Posterior vena cava (tissue), 2 donors: ENCODE measurements at regions not wholly inside any gene's neighbourhood (a gene's known extent, or its start where the extent isn't known, plus 50 kb on each side); places are given as distances from the start of the nearest gene placed in this dataset.
"Not testable (repeated sequence)": the region's sequence is repeated elsewhere in the genome, so short reads cannot be mapped to it uniquely, and the experiment has no call there.

ENCODE experiments used
- DNase-seq: peaks from one replicate; pipeline ENCODE4 v3.0.0-alpha.2; 2020; ENCODE audit warnings: low spot score
- intact Hi-C, 2 donors: fragments of 100-400 bp; cut with DNase I; formaldehyde crosslinking; loops; one replicate each; pipeline versions ENCODE4 v1.14.1 to v1.14.2; 2022 to 2023
- donor health status: DM: yes; HTN: yes; CAD: no.
- donor health status: DM: yes; HTN: yes; CAD: no.

DNA sequence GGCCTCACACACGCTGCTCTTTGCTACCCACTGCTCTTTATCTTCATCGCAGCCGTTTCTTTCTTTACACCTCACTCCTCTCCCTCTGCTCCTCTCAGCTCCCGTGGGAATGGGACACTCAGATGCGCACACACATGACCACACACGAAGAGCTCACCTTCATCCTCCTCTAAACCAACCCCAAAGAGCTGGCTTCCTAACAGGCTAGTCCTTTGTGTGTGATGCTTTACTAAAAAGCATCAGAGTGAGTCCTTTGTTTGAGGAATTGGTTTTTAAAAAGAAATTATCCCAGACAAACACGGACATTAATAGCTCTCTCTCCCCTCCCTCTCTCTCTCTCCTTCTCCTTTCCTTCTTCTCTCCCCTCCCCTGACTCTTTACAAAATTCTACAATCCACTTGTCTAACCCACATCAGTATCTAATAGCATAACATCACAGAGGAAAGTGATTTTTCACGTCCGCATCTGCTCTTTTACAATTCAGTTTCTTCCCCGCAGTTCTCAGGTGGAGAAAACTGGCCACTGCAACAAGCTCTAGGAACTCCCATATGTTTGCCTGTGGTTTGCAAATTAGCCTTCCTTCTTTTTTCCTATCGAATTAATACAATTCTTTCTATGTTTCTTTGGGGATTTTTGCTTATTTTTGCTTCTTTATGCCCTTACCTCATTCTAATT lies 306.8 kb upstream of the CNR1 start:
- no peak for DNase-seq

DNA sequence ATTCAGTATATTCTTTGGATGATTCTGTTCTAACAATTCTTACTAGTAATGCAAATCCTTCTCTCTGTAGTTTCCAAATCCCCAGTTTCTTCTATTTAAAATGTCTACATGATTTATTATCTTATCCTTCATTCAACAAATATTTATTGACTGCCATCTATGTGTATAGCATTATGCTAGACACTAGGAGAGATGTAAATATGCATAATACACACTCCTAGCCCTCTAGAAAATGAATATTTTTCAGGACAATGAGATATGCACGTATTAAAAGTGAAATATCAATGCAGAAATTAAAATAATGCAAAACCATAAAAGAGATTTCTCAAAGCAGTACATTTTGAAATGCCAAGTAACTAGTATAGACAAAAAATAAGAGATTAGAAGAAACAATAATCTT lies 293.5 kb upstream of the CNR1 start:
- intact Hi-C loops, result no loop called here
- no peak for DNase-seq

More for the DNA sequence above, 306.8 kb upstream of the CNR1 start:
- intact Hi-C loops, result no loop called here

DNA sequence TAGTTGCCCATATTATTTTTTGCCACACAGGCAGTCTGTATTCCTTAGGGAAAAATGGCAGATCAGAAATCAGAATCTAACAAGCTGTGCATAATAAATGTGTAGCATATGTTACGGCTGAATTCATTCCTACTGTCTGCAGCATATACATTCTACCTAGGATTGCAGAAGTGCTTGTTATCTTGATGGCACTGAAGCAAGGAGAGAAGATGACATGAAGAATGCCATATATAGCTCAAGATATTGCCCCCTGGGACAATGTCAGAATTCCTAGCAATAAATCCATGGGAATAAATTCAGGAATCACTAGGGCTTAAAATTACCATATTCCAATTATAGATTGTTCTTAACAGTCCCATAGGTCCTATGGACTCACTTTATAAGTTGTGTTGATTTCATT lies 293.0 kb upstream of the CNR1 start:
- intact Hi-C loops, result no loop called here
- no peak for DNase-seq

DNA sequence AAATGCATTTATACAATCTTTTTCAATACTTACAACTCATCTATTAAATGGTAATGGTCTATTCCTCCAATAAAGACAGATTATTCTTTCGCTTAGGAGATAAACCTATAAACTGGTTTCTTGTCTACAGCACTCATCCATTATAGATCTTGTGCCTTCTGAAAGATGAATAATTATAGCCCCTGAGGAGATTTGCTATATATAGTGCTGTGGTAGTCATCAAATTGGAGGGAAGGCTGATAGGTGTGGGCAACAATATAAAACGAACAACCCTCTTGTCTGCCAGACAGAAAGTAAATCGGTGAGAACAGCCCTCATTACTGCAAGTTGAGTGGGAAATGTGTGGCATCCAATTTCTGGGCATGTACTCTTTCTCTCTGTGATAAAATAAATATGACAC lies 292.5 kb upstream of the CNR1 start:
- DNase-seq, result no peak
- intact Hi-C loops, result no loop called here

DNA sequence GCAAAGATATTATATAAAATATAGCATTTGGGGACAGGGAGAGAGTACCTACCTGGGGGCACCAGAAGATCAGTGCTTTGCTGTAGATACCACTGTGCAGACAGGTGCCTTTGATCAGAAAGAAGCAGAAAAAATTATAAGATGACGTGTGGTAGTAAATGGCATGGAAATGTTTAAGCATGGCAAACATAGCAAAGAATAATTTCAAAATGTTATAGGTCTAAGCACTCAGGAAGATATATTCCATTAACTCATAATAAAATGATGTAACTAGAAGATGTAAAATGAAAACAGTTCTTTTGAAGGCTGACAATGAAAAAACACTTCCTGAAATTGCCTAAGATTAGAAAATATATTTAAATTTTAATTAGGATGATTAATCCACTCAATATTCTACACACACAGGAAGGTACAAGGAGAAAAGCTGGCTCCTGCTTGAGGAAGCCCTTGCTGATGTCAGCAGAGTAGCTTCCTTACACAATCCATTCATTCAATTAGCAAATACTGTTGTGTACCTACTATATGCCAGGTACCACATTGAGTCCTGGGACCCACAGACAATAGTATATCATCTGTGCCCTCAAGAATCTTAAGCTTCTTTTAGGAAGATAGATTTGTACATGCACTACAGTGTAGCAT lies 290.2 kb upstream of the CNR1 start:
- intact Hi-C loops, result no loop called here
- DNase-seq, result no peak

DNA sequence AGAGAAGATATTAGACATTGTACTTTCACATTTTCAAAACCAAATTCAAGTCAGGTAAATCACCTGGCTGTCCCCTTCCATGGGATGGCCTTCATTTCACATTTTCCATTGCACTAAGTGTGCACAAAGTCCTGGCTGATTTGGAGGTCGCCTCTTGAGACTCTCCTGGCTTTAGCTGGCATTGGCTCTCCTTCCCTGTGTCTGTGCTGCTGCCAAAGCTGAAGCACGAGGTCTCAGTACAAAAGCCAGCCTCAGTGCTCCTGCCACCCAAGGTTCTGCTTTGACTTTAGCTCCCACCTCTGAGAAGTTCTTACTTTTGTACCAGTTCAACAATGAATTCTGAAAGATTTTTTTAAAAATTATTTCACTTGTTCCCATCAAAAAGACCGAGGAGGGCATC lies 289.2 kb upstream of the CNR1 start:
- intact Hi-C loops, result no loop called here
- DNase-seq, result no peak

DNA sequence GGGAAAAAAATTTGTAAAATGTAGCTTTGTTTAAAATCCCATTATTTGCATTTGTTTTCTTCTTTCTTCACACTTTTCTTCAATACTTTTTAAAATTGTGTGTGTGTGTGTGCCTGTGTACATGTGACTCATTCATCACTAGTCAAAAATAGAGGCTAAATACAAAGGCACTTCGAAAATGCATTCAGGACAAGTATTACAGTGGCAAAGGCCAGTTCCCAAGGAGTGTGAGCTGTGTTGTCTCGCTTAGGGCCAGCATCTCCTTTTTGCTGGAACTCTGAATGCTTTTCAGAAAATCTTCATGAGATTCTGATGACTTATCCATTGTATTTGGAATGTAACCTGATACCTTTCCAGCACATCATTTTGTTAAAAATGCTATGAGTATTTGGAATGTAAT lies 288.5 kb upstream of the CNR1 start:
- DNase-seq, result no peak
- intact Hi-C loops, result no loop called here

DNA sequence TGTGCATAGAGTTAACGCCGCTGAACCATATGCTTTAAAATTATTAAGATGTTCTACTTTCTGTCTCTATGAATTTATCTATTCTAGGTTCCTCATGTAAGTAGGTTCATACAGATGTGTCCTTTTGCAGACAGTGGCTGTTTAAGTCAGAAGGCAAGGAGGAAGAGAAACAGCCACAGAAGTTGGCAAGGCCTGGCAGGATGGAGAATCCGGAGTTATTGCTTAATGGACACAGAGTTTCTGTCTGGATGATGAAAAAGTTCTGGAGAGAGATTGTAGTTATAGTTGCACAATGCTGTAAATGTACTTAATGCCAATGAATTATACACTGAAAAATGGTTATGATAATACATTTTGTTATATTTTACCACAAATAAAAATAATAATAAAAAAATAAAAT lies 283.6 kb upstream of the CNR1 start:
- no peak for DNase-seq
- intact Hi-C loops, result no loop called here

DNA sequence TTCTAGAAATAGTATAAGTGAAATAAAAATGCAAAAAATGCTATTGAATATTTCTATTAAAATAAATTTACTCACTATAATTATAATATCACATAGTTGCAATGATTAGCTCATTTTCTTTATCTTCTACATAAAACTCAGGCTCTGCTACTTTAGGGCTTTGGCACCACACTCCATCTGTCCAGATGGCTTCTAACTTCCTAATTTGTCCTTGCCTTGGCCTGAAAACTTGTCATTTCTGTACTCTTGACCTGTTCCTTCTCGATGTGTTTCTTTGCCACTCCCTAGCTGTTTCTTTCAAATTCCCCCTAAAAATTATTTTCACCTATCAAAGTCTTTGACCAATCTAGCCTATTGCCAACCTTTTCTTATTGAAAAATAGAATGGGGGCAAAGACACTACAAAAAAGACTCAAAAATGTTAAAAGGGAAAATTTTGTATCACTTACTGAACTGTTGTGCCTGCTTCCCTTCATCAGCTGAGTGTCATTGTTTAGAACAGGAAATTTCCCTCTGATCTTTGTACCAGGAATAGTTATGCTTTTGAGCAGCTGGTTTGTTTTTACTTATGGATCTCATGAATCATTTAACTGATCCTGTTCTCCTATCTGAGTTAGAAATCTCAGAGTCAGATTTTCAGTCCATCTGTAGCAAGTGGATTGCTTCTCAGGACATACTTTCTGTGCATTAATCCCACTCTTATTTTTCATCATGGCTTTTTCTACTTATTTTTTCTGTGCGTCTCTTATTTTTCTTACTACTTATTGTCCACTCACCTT lies 279.2 kb upstream of the CNR1 start:
- intact Hi-C loops, result no loop called here
- DNase-seq, result no peak

DNA sequence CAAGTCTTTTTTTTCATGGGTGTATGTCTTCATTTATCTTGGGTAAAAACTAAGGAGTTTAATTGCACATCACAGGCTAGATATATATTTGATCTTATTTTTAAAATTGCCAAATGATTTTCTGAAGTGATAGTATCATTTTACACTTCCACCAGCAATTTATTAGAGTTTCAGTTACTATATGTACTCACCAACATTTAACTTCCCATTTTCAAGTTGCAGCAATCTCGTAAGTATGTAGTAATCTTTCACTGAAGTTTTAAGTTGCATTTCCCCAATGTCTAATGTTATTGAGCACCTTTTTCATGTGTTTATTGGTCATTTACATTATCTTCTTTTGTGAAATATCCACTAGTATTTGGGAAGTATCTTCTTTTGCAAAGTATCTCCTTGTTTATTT lies 277.4 kb upstream of the CNR1 start:
- no peak for DNase-seq
- intact Hi-C loops, result no loop called here

DNA sequence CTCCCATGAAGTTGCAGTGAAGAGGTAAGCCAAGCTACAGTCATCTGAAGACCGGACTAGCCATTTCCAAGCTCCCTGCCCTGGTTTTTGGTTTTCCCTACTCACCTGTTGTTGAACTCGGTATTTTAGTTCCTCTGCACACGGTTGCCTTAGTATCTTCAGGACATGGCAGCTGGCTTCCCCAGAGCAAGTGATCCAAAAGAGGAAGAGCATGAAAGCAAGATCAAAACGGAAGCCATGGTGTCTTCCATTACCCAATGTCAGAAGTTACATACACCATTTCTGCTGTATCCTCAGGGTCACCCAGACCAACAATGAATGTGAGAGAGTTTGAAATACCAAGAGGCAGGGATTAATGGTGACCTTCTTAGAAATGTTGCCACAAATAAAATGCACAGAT lies 276.6 kb upstream of the CNR1 start:
- DNase-seq, result no peak
- intact Hi-C loops, result no loop called here

DNA sequence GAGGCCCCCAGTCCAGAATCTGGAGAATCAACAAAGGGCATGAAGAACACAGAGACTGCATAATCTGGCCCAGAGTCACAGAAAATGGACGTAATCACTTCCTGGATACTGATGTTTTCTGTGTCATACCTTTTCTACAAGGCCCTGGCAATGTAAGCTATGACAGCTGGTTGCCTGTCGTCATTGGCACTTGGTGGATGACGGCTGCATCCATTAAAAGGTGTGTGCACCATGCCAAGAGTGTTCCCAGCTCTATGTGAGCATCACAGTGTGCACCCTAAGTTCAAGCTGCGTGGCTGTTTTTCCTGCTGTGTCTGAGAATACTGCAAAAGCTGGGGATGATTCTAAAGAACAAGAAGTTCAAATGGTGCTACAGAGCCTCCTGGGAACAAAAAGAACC lies 275.2 kb upstream of the CNR1 start:
- intact Hi-C loops, result no loop called here
- DNase-seq, result no peak

DNA sequence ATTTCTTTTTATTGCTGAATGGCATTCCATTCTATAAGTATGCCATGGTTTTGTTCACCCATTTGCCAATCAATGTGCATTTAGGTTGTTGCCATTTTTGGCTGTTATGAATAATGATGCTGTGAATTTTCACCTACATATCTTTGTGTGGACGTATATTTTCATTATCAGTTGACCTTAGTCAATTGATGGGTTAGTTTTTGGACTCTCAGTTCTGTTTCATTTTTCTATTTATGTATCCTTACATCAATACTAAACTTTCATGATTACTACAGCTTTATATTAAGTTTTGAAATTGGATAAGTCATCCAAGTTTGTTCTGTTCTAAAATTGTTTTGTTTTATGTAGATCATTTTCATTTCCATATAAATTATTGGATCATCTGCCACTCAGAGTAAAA lies 261.9 kb upstream of the CNR1 start:
- intact Hi-C loops, result no loop called here

DNA sequence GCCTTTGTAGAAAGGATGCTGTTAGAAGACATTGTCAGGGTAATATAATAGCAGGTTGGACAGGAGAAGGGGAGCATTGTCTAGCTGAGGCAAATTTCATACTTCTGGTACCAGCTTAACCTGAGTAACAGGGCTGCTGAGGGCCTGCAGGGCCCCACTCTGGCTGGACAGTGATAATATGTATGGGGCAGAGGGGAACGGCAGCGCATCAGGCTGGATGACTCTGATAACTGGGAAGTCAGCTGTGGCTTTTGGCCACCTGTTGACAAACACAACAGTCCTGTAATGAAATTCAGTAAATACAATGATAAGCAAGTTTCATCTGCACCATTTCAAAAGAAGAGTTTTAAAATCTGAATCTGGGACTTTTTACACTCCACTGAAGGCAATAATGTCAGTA lies 259.9 kb upstream of the CNR1 start:
- intact Hi-C loops, result no loop called here
- peak; percentile 60 for DNase-seq

More for the DNA sequence above, 261.9 kb upstream of the CNR1 start:
- no peak for DNase-seq

DNA sequence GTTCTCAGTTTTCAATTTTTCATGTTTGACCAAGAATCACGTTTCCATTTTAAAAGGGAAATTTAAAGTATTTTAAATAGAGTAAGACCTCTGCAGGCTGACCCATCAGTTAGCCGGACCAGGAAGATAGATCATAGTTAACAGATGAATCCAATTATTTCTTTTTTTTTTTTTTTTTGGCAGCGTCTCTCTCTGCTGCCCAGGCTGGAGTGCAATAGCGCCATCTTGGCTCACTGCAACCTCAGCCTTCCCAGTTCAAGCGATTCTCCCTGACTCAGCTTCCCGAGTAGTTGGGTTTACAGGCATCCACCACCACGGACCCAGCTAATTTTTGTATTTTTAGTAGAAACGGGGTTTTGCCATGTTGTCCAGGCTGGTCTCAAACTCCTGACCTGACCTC lies 256.7 kb upstream of the CNR1 start:
- intact Hi-C loops, result loop anchor here in 1 of 2 donors (2.0 kb wide), 1 partner anchor 48 kb away; no protein-coding TSS in a partner anchor
- DNase-seq, result no peak

DNA sequence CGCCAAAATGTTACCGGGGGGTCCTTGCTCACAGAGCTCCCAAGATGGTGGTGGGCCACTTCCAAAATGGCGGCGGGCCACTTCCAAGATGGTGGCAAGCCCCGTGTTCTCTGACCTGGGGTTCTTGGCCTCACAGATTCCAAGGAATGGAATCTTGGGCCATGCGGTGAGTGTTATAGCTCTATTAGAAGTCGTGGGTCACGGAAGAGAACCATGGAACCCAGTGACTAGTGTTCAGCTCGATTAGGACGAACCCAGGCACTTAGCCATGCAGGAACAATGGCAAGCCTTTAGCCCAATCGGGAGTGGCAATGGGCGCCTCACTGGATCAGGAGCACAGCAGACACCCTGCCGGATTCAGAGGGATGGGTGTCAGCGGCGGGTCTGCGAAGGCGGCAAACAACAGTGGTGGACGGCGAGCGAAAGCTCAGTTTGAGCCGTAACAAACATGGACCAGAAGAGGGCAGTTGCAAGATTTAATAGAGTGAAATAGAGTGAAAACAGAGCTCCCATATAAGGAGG lies 254.9 kb upstream of the CNR1 start:
- DNase-seq, intact Hi-C loops: not testable (repeated sequence)

DNA sequence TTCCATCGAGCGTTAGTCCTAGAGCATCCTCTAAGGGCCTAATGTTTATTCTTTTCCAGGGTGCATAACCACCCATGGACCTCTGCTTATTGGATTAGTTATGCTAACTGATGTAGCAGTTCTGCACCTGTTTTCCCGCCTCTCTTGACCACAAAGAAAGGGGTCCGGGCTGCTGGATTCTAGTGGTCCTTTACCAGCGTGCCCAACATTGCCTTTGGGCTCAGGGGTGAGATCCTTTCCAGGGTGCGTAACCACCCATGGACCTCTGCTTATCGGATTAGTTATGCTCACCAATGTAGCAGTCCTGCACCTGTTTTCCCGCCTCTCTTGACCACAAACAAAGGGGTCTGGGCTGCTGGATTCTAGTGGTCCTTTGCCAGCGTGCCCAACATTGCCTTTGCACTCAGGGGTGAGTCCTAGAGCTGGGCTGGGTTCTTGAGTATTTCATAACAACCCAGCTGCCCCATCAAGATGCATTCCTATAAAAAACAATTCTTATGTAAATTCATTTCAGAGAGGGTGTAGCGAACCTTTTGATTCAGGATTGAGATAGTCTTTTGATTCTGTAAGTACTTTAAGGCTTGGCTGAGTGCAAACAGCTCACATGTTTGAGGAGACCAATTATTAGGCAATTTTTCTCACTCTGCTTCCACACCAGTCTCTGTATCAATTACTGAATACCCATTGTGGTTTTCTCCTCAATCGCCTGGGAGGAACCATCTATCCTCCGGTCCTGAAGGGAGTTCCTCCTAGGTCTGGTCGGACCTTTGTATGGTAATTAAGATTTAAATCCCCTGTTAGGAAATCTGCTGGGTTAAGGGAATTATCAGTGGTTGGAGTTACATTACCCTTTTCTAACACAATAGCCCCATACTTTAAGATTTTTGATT lies 253.0 kb upstream of the CNR1 start:
- DNase-seq, result not testable (repeated sequence)

DNA sequence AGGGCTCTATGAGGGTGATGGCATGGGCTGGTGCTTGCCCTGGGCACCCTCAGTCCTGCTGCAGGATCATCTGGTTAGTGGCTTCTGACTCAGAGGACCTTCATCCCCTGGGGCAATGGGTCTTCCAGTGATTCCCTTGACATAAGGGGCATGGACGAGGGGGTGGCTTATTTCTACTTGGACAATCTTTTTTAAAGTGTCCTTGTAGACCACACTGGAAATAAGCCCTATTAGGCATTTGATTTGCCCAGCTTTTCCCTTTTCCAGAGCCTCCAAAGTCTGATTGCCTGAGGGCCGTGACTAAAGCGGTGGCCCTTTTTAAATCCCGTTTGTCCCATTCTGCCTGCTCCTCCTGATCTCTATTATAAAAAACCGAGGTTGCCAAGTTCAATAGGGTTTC lies 251.2 kb upstream of the CNR1 start:
- DNase-seq, intact Hi-C loops: not testable (repeated sequence)

More for the DNA sequence above, 253.0 kb upstream of the CNR1 start:
- intact Hi-C loops, result not testable (repeated sequence)

DNA sequence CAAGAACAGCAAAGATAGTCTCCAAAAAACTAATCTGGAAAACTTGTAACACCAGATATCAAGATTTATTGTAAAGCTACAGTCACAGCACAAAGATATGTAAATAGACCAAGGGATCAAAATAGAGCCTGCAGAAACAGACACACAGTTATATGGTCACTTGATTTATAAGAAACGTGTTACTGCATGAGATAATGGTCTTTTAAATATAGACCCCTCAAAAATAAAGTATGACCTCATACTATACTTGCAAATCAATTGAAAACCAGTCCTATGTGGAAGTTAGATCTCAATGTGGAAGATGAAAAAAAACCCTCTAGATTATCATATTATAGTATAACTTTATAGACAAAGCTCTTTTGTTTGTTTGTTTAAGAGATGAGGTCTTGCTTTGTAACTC lies 247.3 kb upstream of the CNR1 start:
- DNase-seq, result no peak
- intact Hi-C loops, result no loop called here
